GM11168 (cell line): ENCODE measurements at regions not wholly inside any gene's neighbourhood (a gene's known extent, or its start where the extent isn't known, plus 50 kb on each side); places are given as distances from the start of the nearest gene placed in this dataset.
"Not testable (repeated sequence)": the region's sequence is repeated elsewhere in the genome, so short reads cannot be mapped to it uniquely, and the experiment has no call there.

ENCODE experiments used
- in situ Hi-C: fragments of 300-500 bp; cut with MboI; formaldehyde crosslinking; loops from one replicate; pipeline ENCODE4 v1.12.0; 2022; ENCODE audit warnings: low sequenced_read_pairs; ENCODE audit not compliant: unreplicated experiment

- in situ Hi-C loops = no loop called here
Measured at GRCh38 chr5:115695310-115695880, 69.6 kb upstream of the TMED7 start.

- in situ Hi-C loops = not testable (repeated sequence)
Measured at GRCh38 chr5:115691814-115692213, 66.0 kb upstream of the TMED7 start.

- in situ Hi-C loops = no loop called here
Measured at GRCh38 chr5:115686738-115687074, 60.9 kb upstream of the TMED7 start.

GRCh38 chr5:115686051-115686737, 60.4 kb upstream of the TMED7 start:
- in situ Hi-C loops = no loop called here

- in situ Hi-C loops = no loop called here
Measured at GRCh38 chr5:115685490-115685889, 59.7 kb upstream of the TMED7 start.

- in situ Hi-C loops = no loop called here
Measured at GRCh38 chr5:115684513-115685037, 58.7 kb upstream of the TMED7 start.

- in situ Hi-C loops = no loop called here
Measured at GRCh38 chr5:115683081-115683480, 57.2 kb upstream of the TMED7 start.
